Large intestine (tissue), 3 donors: ENCODE measurements at regions not wholly inside any gene's neighbourhood (a gene's known extent, or its start where the extent isn't known, plus 50 kb on each side); places are given as distances from the start of the nearest gene placed in this dataset.

ENCODE experiments used
- DNase-seq, 2 donors: peaks; one replicate each; pipeline versions ENCODE4 v3.0.0 to v3.0.0-alpha.2; 2013
- H3K27ac ChIP-seq: one replicate; pipeline ENCODE4 v1.5.1; 2013; ENCODE audit warnings: low read length
- H3K27me3 ChIP-seq: 2 replicates; pipeline ENCODE4 v1.6.1; 2013; ENCODE audit warnings: low read length; ENCODE audit not compliant: control insufficient read depth, insufficient read depth
- H3K36me3 ChIP-seq: 2 replicates; pipeline ENCODE4 v1.6.1; 2013; ENCODE audit warnings: low read length; ENCODE audit not compliant: control insufficient read depth, insufficient read depth
- H3K4me1 ChIP-seq: one replicate; pipeline ENCODE4 v1.6.1; 2013; ENCODE audit warnings: low read length; ENCODE audit not compliant: control insufficient read depth, insufficient read depth
- H3K4me3 ChIP-seq: one replicate; pipeline ENCODE4 v1.5.1; 2013; ENCODE audit warnings: low read length
- H3K9me3 ChIP-seq: one replicate; pipeline ENCODE4 v1.6.1; 2013; ENCODE audit warnings: mild to moderate bottlenecking, low read depth, low read length, moderate library complexity; ENCODE audit not compliant: control insufficient read depth
- WGBS: methylation state at CpG from one replicate; pipeline ENCODE4 v1.1.5; 2013; ENCODE audit warnings: low lambda C conversion rate; ENCODE audit not compliant: insufficient coverage; 5-methylcytosine and 5-hydroxymethylcytosine counted together

- H3K27ac ChIP-seq = no peak overlapping the region
- H3K36me3 ChIP-seq = no peaks in the 10 kb centered on the region
- no peaks in the 10 kb centered on the region for H3K27me3 ChIP-seq
- no peaks in the 10 kb centered on the region for H3K4me1 ChIP-seq
- no peak overlapping the region for H3K4me3 ChIP-seq
- WGBS = no CpG with 5 or more reads among the region's 3 CpGs
- no peak for DNase-seq
- H3K9me3 ChIP-seq = no peaks in the 10 kb centered on the region
Measured at GRCh38 chr4:27289704-27290103, 429.1 kb downstream of the STIM2 start.

GRCh38 chr4:27293831-27294230, 433.2 kb downstream of the STIM2 start:
- no peak overlapping the region for H3K27ac ChIP-seq
- no peaks in the 10 kb centered on the region for H3K36me3 ChIP-seq
- WGBS = 71% methylated on average over 4 of the region's 4 CpGs
- no peak overlapping the region for H3K4me3 ChIP-seq
- H3K27me3 ChIP-seq = no peaks in the 10 kb centered on the region
- no peaks in the 10 kb centered on the region for H3K9me3 ChIP-seq
- H3K4me1 ChIP-seq = no peaks in the 10 kb centered on the region
- no peak for DNase-seq

- H3K27ac ChIP-seq = no peak overlapping the region
- DNase-seq = no peak
- no peaks in the 10 kb centered on the region for H3K9me3 ChIP-seq
- no peaks in the 10 kb centered on the region for H3K27me3 ChIP-seq
- H3K4me1 ChIP-seq = no peaks in the 10 kb centered on the region
- no CpG with 5 or more reads among the region's 1 CpG for WGBS
- no peak overlapping the region for H3K4me3 ChIP-seq
- no peaks in the 10 kb centered on the region for H3K36me3 ChIP-seq
Measured at GRCh38 chr4:27304751-27305150, 444.1 kb downstream of the STIM2 start.

GRCh38 chr4:27305246-27305645, 444.6 kb downstream of the STIM2 start:
- Histone ChIP-seq H3K4me1 (no peaks in the 10 kb centered on the region), H3K4me3 (no peak overlapping the region), H3K27me3 (no peaks in the 10 kb centered on the region), H3K36me3 (no peaks in the 10 kb centered on the region), H3K9me3 (no peaks in the 10 kb centered on the region), H3K27ac (no peak overlapping the region)
- no CpG with 5 or more reads among the region's 1 CpG for WGBS
- no peak for DNase-seq

GRCh38 chr4:27308379-27308778, 447.7 kb downstream of the STIM2 start:
- H3K27ac ChIP-seq = no peak overlapping the region
- H3K27me3 ChIP-seq = no peaks in the 10 kb centered on the region
- H3K9me3 ChIP-seq = no peaks in the 10 kb centered on the region
- no peak for DNase-seq
- H3K4me1 ChIP-seq = no peaks in the 10 kb centered on the region
- H3K4me3 ChIP-seq = no peak overlapping the region
- WGBS = no CpG with 5 or more reads among the region's 6 CpGs
- no peaks in the 10 kb centered on the region for H3K36me3 ChIP-seq

GRCh38 chr4:27315625-27316024, 455.0 kb downstream of the STIM2 start:
- no peak for DNase-seq
- Histone ChIP-seq H3K9me3 (no peaks in the 10 kb centered on the region), H3K4me3 (no peak overlapping the region), H3K27me3 (no peaks in the 10 kb centered on the region), H3K36me3 (no peaks in the 10 kb centered on the region), H3K27ac (no peak overlapping the region), H3K4me1 (no peaks in the 10 kb centered on the region)

GRCh38 chr4:27316176-27316575, 455.5 kb downstream of the STIM2 start:
- Histone ChIP-seq H3K27ac (no peak overlapping the region), H3K9me3 (no peaks in the 10 kb centered on the region), H3K4me1 (no peaks in the 10 kb centered on the region), H3K36me3 (no peaks in the 10 kb centered on the region), H3K4me3 (no peak overlapping the region), H3K27me3 (no peaks in the 10 kb centered on the region)
- DNase-seq = peak in 1 of 2 donors; percentile 3
- no CpG with 5 or more reads among the region's 4 CpGs for WGBS

- DNase-seq = peak; percentile 13 to 24
- WGBS = no CpG with 5 or more reads among the region's 6 CpGs
- Histone ChIP-seq H3K27me3 (no peaks in the 10 kb centered on the region), H3K27ac (no peak overlapping the region), H3K36me3 (no peaks in the 10 kb centered on the region), H3K4me3 (no peak overlapping the region), H3K9me3 (no peaks in the 10 kb centered on the region), H3K4me1 (no peaks in the 10 kb centered on the region)
Measured at GRCh38 chr4:27318740-27319139, 458.1 kb downstream of the STIM2 start.

- Histone ChIP-seq H3K27ac (no peak overlapping the region), H3K36me3 (no peaks in the 10 kb centered on the region), H3K4me1 (no peaks in the 10 kb centered on the region), H3K4me3 (no peak overlapping the region), H3K27me3 (no peaks in the 10 kb centered on the region), H3K9me3 (no peaks in the 10 kb centered on the region)
- 71% methylated on average over 1 of the region's 6 CpGs for WGBS
- no peak for DNase-seq
Measured at GRCh38 chr4:27326991-27327390, 466.4 kb downstream of the STIM2 start.

GRCh38 chr4:27327421-27328181, 467.0 kb downstream of the STIM2 start:
- Histone ChIP-seq H3K4me3 (no peak overlapping the region), H3K27ac (no peak overlapping the region), H3K9me3 (no peaks in the 10 kb centered on the region), H3K4me1 (no peaks in the 10 kb centered on the region), H3K36me3 (no peaks in the 10 kb centered on the region), H3K27me3 (no peaks in the 10 kb centered on the region)
- DNase-seq = no peak
- no CpG with 5 or more reads among the region's 5 CpGs for WGBS

GRCh38 chr4:27338530-27338929, 477.9 kb downstream of the STIM2 start:
- Histone ChIP-seq H3K4me1 (no peaks in the 10 kb centered on the region), H3K36me3 (no peaks in the 10 kb centered on the region), H3K9me3 (no peaks in the 10 kb centered on the region), H3K4me3 (no peak overlapping the region), H3K27ac (no peak overlapping the region), H3K27me3 (no peaks in the 10 kb centered on the region)
- WGBS = 70% methylated on average over 2 of the region's 3 CpGs
- DNase-seq = no peak
